ENCODE measurements at regions not wholly inside any gene's neighbourhood (a gene's known extent, or its start where the extent isn't known, plus 50 kb on each side); places are given as distances from the start of the nearest gene placed in this dataset.

DNA sequence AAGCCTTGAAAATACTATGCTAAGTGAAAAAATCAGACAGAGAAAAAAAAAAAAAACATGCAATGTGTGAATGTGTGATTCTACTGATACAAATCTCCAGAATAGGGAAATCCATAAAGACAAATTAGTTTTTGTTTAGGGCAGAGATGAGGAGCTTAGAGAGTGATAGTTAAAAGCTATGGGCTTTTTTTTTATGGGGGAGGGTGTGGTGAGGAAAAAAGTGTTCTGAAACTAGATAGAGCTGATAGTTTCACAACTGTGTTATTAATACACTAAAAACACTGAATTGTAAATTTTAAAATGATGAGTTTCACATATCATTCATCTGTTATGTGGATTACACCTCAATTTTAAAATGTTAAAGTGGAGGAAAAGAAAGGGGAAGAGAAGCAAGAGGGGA, 228.3 kb upstream of the ZNF462 start:
- Histone ChIP-seq H3K27ac (no peak overlapping the region), H3K9me3 (ENCODE audit: severe bottlenecking) (no peaks in the 10 kb centered on the region), H3K27me3 (ENCODE audit: insufficient read depth, low read depth, severe bottlenecking) (no peaks in the 10 kb centered on the region), H3K36me3 (no peaks in the 10 kb centered on the region), H3K4me3 (ENCODE audit: low read depth, low read length) (no peak overlapping the region)
- no peak for DNase-seq
- TF ChIP-seq, protein P1, sequence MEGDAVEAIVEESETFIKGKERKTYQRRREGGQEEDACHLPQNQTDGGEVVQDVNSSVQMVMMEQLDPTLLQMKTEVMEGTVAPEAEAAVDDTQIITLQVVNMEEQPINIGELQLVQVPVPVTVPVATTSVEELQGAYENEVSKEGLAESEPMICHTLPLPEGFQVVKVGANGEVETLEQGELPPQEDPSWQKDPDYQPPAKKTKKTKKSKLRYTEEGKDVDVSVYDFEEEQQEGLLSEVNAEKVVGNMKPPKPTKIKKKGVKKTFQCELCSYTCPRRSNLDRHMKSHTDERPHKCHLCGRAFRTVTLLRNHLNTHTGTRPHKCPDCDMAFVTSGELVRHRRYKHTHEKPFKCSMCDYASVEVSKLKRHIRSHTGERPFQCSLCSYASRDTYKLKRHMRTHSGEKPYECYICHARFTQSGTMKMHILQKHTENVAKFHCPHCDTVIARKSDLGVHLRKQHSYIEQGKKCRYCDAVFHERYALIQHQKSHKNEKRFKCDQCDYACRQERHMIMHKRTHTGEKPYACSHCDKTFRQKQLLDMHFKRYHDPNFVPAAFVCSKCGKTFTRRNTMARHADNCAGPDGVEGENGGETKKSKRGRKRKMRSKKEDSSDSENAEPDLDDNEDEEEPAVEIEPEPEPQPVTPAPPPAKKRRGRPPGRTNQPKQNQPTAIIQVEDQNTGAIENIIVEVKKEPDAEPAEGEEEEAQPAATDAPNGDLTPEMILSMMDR (IDR thresholded peaks at IDR 0.05; ENCODE audit: low read depth, low read length): no peak

DNA sequence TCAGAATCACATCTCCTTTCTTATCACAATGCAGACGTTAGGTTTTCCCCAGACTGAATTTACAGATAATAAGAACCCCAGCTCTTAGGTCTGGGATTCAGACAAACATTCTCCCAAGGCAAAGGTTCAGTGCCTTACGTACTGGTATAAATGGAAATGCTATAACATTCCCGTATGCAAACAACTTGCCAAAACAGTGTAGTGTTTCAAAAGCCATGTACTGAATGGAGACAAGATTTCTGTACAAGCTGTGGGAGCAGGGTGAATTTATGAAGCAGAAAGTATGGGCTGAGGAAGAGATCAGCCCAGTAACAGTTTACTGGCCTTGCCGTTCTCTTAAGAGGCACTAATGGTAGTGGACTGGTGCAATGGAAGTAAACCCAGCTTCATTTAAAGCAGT, 225.5 kb upstream of the ZNF462 start:
- no peak overlapping the region for H3K27ac ChIP-seq
- no peaks in the 10 kb centered on the region for H3K27me3 ChIP-seq (ENCODE audit: insufficient read depth, low read depth, severe bottlenecking)
- H3K4me3 ChIP-seq (ENCODE audit: low read depth, low read length): no peak overlapping the region
- TF ChIP-seq, protein P1 (IDR thresholded peaks at IDR 0.05; ENCODE audit: low read depth, low read length): no peak
- no peak for DNase-seq
- no peaks in the 10 kb centered on the region for H3K9me3 ChIP-seq (ENCODE audit: severe bottlenecking)
- H3K36me3 ChIP-seq: no peaks in the 10 kb centered on the region

DNA sequence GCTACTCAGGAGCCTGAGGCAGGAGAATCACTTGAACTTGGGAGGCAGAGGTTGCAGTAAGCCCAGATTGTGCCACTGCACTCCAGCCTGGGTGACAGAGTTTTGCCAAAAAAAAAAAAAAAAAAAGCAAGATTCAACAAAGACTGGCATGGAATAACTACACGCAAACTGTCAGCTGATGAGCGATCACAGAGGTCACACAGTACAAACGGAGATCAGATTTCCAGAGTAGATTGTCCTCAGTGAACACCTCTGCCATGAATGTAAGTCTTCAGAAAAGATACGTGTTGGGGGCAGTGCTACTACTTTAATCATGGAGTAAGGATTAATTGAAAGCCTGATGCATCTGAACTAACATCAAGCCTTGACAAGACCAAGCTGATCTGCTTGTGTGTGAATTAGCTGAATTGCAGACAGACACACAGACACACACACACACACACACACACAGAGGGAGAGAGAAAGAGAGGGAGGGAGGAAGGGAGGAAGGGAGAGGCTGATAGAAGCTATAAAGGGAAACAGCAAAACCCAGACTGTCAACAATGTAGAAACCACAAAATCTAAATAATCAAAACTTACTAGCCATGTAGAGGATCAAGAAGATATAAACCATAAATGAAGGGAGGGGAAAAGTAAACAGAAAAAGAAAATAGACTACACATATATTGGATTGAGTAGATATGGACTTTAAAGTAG, 222.9 kb upstream of the ZNF462 start:
- H3K27ac ChIP-seq: no peak overlapping the region
- TF ChIP-seq, protein P1 (IDR thresholded peaks at IDR 0.05; ENCODE audit: low read depth, low read length): no peak
- H3K27me3 ChIP-seq (ENCODE audit: insufficient read depth, low read depth, severe bottlenecking): no peaks in the 10 kb centered on the region
- H3K4me3 ChIP-seq (ENCODE audit: low read depth, low read length): no peak overlapping the region
- no peak for DNase-seq
- H3K36me3 ChIP-seq: no peaks in the 10 kb centered on the region
- H3K9me3 ChIP-seq (ENCODE audit: severe bottlenecking): no peaks in the 10 kb centered on the region

DNA sequence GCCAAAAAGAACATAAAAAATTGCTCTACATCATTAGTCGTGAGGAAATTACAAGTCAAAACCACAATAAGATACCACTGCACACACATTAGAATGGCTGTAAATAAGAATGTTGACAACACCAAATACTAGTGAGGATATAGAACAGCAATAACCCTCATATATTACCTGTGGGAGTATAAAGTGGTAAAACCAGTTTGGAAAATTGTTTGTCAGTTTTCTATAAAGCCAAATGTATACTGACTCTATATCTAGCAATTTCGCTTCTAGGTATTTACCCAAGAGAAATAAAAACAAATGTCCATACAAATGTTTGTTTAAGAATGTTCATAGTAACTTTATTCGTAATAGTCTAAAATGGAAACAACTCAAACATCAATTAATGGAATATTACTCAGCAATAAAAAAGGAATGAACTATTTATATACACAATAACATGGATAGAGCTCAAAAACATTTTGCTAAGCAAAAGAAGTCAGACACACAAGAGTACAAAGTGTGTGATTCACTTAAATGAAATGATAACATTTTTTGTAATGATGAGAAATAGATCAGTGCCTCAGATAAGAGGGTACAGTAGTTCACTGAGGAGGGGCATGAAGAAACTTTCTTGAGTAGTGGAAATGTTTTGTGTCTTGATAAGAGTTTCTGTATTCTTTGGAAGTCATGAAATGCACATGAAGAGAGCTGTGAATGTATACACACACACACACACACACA, 219.6 kb upstream of the ZNF462 start:
- Histone ChIP-seq H3K9me3 (ENCODE audit: severe bottlenecking) (no peaks in the 10 kb centered on the region), H3K36me3 (no peaks in the 10 kb centered on the region), H3K4me3 (ENCODE audit: low read depth, low read length) (no peak overlapping the region), H3K27ac (no peak overlapping the region), H3K27me3 (ENCODE audit: insufficient read depth, low read depth, severe bottlenecking) (no peaks in the 10 kb centered on the region)
- DNase-seq: no peak
- TF ChIP-seq, protein P1 (IDR thresholded peaks at IDR 0.05; ENCODE audit: low read depth, low read length): no peak

DNA sequence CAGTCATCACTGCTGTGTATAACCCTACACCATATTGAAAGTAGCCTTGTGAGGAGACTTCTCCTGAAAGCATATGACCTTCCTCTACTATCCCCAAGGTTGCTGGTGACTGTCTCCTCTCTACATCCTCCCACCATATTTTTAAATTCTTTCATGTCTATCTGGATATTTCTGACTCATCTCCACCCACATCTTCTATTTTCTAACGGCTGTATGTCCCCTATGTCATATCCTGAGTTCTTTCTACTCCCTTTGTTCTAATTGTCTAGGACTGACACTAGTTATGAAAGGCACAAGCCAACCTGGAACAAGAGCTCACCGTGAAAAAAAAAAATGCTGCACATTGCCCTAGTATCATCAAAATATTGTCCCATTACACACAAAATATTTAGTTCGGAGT, 218.3 kb upstream of the ZNF462 start:
- DNase-seq: no peak
- Histone ChIP-seq H3K36me3 (no peaks in the 10 kb centered on the region), H3K27me3 (ENCODE audit: insufficient read depth, low read depth, severe bottlenecking) (no peaks in the 10 kb centered on the region), H3K27ac (no peak overlapping the region), H3K9me3 (ENCODE audit: severe bottlenecking) (no peaks in the 10 kb centered on the region), H3K4me3 (ENCODE audit: low read depth, low read length) (no peak overlapping the region)
- TF ChIP-seq, protein P1 (IDR thresholded peaks at IDR 0.05; ENCODE audit: low read depth, low read length): no peak

Data from WERI-Rb-1 (cell line).